HepG2 (cell line): ENCODE measurements at regions not wholly inside any gene's neighbourhood (a gene's known extent, or its start where the extent isn't known, plus 50 kb on each side); places are given as distances from the start of the nearest gene placed in this dataset.

Experiments
- ATAC-seq: fragments of 200-7000 bp; cut with Tn5 transposase; 3 replicates; pipeline ENCODE4 v1.9.1; 2020; ENCODE audit warnings: mild to moderate bottlenecking, moderate library complexity
- BruUV-seq: library from RNA; stranded (reverse); fragments of 400-500 nt; replicated peaks from 2 replicates; lab custom pipeline; 2021; lab: Mats Ljungman, UMichigan
- CTCF ChIA-PET: fragments of 300-600 bp; formaldehyde crosslinking; extraction: SDS; loops from one replicate; lab custom pipeline; 2021; ENCODE audit warnings: low total read pairs, inconsistent platforms, low intra/inter-chr PET ratio; lab: Yijun Ruan, JAX
- POLR2A ChIA-PET: fragments of 350-600 bp; sonication (Branson Sonifier 250); formaldehyde crosslinking; loops from one replicate; lab custom pipeline; 2020; ENCODE audit warnings: antibody characterized with exemption, inconsistent platforms; lab: Yijun Ruan, JAX
- DNase-seq: peaks from one replicate; pipeline ENCODE4 v3.0.0-alpha.2; 2015; ENCODE audit warnings: low spot score
- FAIRE-seq: peaks from 3 replicates; lab custom pipeline; 2011; peaks lifted over from hg19 to GRCh38; lab: Jason Lieb, UNC
- H2AFZ ChIP-seq: one replicate; pipeline ENCODE4 v1.6.1; 2011; ENCODE audit warnings: low read length, inconsistent platforms
- H3K27ac ChIP-seq: fragments of 300-600 bp; 3 replicates; pipeline ENCODE4 v1.8.0; 2011; ENCODE audit warnings: mixed run types, mild to moderate bottlenecking, mixed read lengths, low read length, inconsistent platforms; ENCODE audit not compliant: insufficient read depth; ENCODE audit errors: extremely low read length
- H3K27me3 ChIP-seq, 2 experiments: fragments of 200-600 bp in 1 of 2; 2 replicates in 1 of 2; 3 replicates in 1 of 2; pipeline versions ENCODE4 v1.6.0 to v1.8.0; 2011; ENCODE audit warnings: low read length in 2 of 2, mild to moderate bottlenecking in 2 of 2, moderate library complexity in 2 of 2, inconsistent platforms in 1 of 2; ENCODE audit not compliant: insufficient read depth in 2 of 2, control insufficient read depth in 1 of 2
- H3K36me3 ChIP-seq, 2 experiments: fragments of 200-600 bp in 1 of 2; replicated peaks in 1 of 2; 2 replicates in 1 of 2; 3 replicates in 1 of 2; pipeline versions ENCODE4 v1.5.1 to v1.8.0; 2011; ENCODE audit warnings: low read length in 2 of 2, inconsistent platforms in 1 of 2; ENCODE audit not compliant: insufficient read depth in 2 of 2, control insufficient read depth in 1 of 2
- H3K4me1 ChIP-seq: 2 replicates; pipeline ENCODE4 v1.5.1; 2012; ENCODE audit warnings: low read length, inconsistent platforms; ENCODE audit not compliant: insufficient read depth
- H3K4me2 ChIP-seq: 2 replicates; pipeline ENCODE4 v1.6.0; 2011; ENCODE audit warnings: low read depth, low read length, inconsistent platforms
- H3K4me3 ChIP-seq, 3 experiments: fragments of 200-600 bp in 1 of 3; sonication (generic), shearing (Covaris generic) in 1 of 3; replicated peaks in 1 of 3; 2 replicates each; pipeline ENCODE4 v1.5.1; 2011 to 2016; ENCODE audit warnings: low read length in 3 of 3, inconsistent platforms in 2 of 3, low read depth in 2 of 3, mild to moderate bottlenecking in 2 of 3, control low read depth in 1 of 3, mixed read lengths in 1 of 3; ENCODE audit not compliant: insufficient read depth in 1 of 3
- H3K79me2 ChIP-seq: one replicate; pipeline ENCODE4 v1.6.1; 2011; ENCODE audit warnings: low read length, inconsistent platforms; ENCODE audit not compliant: insufficient read depth
- H3K9ac ChIP-seq: 2 replicates; pipeline ENCODE4 v1.6.0; 2011; ENCODE audit warnings: mild to moderate bottlenecking, low read depth, low read length, inconsistent platforms; ENCODE audit not compliant: insufficient read depth
- H3K9me3 ChIP-seq: 2 replicates; pipeline ENCODE4 v1.5.1; 2012; ENCODE audit warnings: mild to moderate bottlenecking, low read length
- H4K20me1 ChIP-seq: 2 replicates; pipeline ENCODE4 v1.6.0; 2011; ENCODE audit warnings: inconsistent platforms, mild to moderate bottlenecking, low read length, moderate library complexity; ENCODE audit not compliant: insufficient read depth
- BRCA1 ChIP-seq: sonication (generic); formaldehyde crosslinking; IDR thresholded peaks from 2 replicates; pipeline ENCODE4 v1.4.0; 2020; ENCODE audit warnings: missing genetic modification reagents
- DDIT3 ChIP-seq: sonication (generic); formaldehyde crosslinking; IDR thresholded peaks from 2 replicates; pipeline ENCODE4 v1.4.0; 2020; ENCODE audit warnings: mild to moderate bottlenecking, missing genetic modification reagents
- HIVEP1 ChIP-seq: sonication (generic); formaldehyde crosslinking; IDR thresholded peaks from 2 replicates; pipeline ENCODE4 v1.4.0; 2020; ENCODE audit warnings: mild to moderate bottlenecking, missing genetic modification reagents
- JUNB ChIP-seq: sonication (generic); formaldehyde crosslinking; IDR thresholded peaks from 2 replicates; pipeline ENCODE4 v1.8.0; 2022; ENCODE audit warnings: missing genetic modification reagents, mild to moderate bottlenecking, borderline replicate concordance
- KLF11 ChIP-seq: IDR thresholded peaks from 2 replicates; pipeline ENCODE4 v1.6.1; 2016; ENCODE audit warnings: missing compliant biosample characterization
- MIER2 ChIP-seq: IDR thresholded peaks from 2 replicates; pipeline ENCODE4 v1.6.1; 2016; ENCODE audit warnings: missing biosample characterization, missing genetic modification reagents
- MTF2 ChIP-seq: sonication (generic); formaldehyde crosslinking; IDR thresholded peaks from 2 replicates; pipeline ENCODE4 v1.5.0; 2020; ENCODE audit warnings: missing genetic modification reagents, borderline replicate concordance
- RFX1 ChIP-seq: fragments of 450-650 bp; IDR thresholded peaks from 2 replicates; pipeline ENCODE4 v1.6.1; 2017
- SIN3B ChIP-seq: fragments of 150-350 bp; IDR thresholded peaks from 2 replicates; pipeline ENCODE4 v1.6.1; 2014; ENCODE audit warnings: low read length
- SP1 ChIP-seq, 2 experiments: fragments of 450-650 bp in 1 of 2; sonication (generic) in 1 of 2; formaldehyde crosslinking in 1 of 2; IDR thresholded peaks; 2 replicates each; pipeline versions ENCODE4 v1.4.0 to v1.6.1; 2016 to 2020; ENCODE audit warnings: missing genetic modification reagents in 1 of 2
- TAF15 ChIP-seq: fragments of 200-400 bp; formaldehyde crosslinking; IDR thresholded peaks from one replicate; pipeline ENCODE4 v1.6.1; 2018; ENCODE audit warnings: mild to moderate bottlenecking, low read depth, low read length; ENCODE audit not compliant: poor library complexity, severe bottlenecking
- WIZ ChIP-seq: sonication (generic); formaldehyde crosslinking; IDR thresholded peaks from 2 replicates; pipeline ENCODE4 v1.5.1; 2020; ENCODE audit warnings: mild to moderate bottlenecking, missing genetic modification reagents
- ZBTB42 ChIP-seq: sonication (generic); formaldehyde crosslinking; IDR thresholded peaks from 2 replicates; pipeline ENCODE4 v1.5.0; 2020; ENCODE audit warnings: mild to moderate bottlenecking, missing genetic modification reagents
- ZNF256 ChIP-seq: sonication (generic); formaldehyde crosslinking; conservative IDR thresholded peaks from 2 replicates; pipeline ENCODE4 v1.4.0; 2020; ENCODE audit warnings: missing genetic modification reagents
- ZNF580 ChIP-seq: IDR thresholded peaks from 2 replicates; pipeline ENCODE4 v1.6.1; 2016; ENCODE audit warnings: low read depth, borderline replicate concordance
- ZNF766 ChIP-seq: sonication (generic); formaldehyde crosslinking; IDR thresholded peaks from 2 replicates; pipeline ENCODE4 v1.5.0; 2020; ENCODE audit warnings: missing genetic modification reagents, borderline replicate concordance
- ZNF781 ChIP-seq: sonication (generic); formaldehyde crosslinking; IDR thresholded peaks from 2 replicates; pipeline ENCODE4 v1.5.1; 2020; ENCODE audit warnings: borderline replicate concordance, mild to moderate bottlenecking, missing genetic modification reagents; ENCODE audit errors: not compliant biosample characterization
- WGBS: methylation state at CpG from one replicate; pipeline ENCODE4 v1.1.6; 2017; ENCODE audit warnings: low lambda C conversion rate; 5-methylcytosine and 5-hydroxymethylcytosine counted together
- in situ Hi-C: cut with HindIII; loops from 2 replicates; pipeline ENCODE4 v1.10.0; 2017; ENCODE audit warnings: low pct_unique_long_range_greater_than_20kb; ENCODE audit not compliant: extremely low pct_ligation_motif_present
- intact Hi-C: fragments of 100-400 bp; cut with micrococcal nuclease; formaldehyde crosslinking; loops from one replicate; pipeline ENCODE4 v1.10.0; 2022; ENCODE audit not compliant: unreplicated experiment

- intact Hi-C loops: no loop called here
- H3K27ac ChIP-seq: no peak overlapping the region
- CTCF ChIA-PET: no interaction called here
Observed at GRCh38 chr2:168371273-168372019, 84.6 kb upstream of the CERS6 start.

GRCh38 chr2:168373468-168373867, 82.6 kb upstream of the CERS6 start:
- FAIRE-seq: no peak
- in situ Hi-C loops: no loop called here

More at GRCh38 chr2:168371273-168372019, 84.6 kb upstream of the CERS6 start:
- H3K4me2 ChIP-seq: no peak overlapping the region
- H2AFZ ChIP-seq: no peak overlapping the region
- BruUV-seq: no TSS peak
- POLR2A ChIA-PET: no interaction called here
- H3K79me2 ChIP-seq: no peaks in the 10 kb centered on the region
- no peaks in the 10 kb centered on the region for H4K20me1 ChIP-seq
- in situ Hi-C loops: no loop called here
- no peaks in the 10 kb centered on the region for H3K9me3 ChIP-seq
- ATAC-seq (no peak), FAIRE-seq (no peak), DNase-seq (no peak)
- peaks cover 0 to 9% of the 10 kb centered on the region in 2 experiments; a peak in 1 of 5 replicates for H3K27me3 ChIP-seq
- H3K9ac ChIP-seq: no peak overlapping the region
- 0 out of 2 replicates have a peak, but pooled peaks have one; percentile 5 for TF ChIP-seq RFX1
- no peak for TF ChIP-seq ZNF580 (CRISPR knock-in tag)
- H3K36me3 ChIP-seq: no peaks in the 10 kb centered on the region
- WGBS: 0% methylated on average over 4 of the region's 4 CpGs
- no peak overlapping the region for H3K4me3 ChIP-seq
- H3K4me1 ChIP-seq: no peaks in the 10 kb centered on the region

More at GRCh38 chr2:168373468-168373867, 82.6 kb upstream of the CERS6 start:
- Histone ChIP-seq H3K9me3 (no peaks in the 10 kb centered on the region), H3K27me3 (peaks cover 0 to 9% of the 10 kb centered on the region in 2 experiments; a peak in 1 of 5 replicates), H3K4me2 (no peak overlapping the region), H4K20me1 (no peaks in the 10 kb centered on the region), H3K79me2 (no peaks in the 10 kb centered on the region), H3K4me3 (no peak overlapping the region), H2AFZ (no peak overlapping the region), H3K27ac (no peak overlapping the region), H3K9ac (no peak overlapping the region), H3K4me1 (no peaks in the 10 kb centered on the region), H3K36me3 (no peaks in the 10 kb centered on the region)
- no peak for TF ChIP-seq BRCA1 (CRISPR knock-in tag)
- TF ChIP-seq HIVEP1: no peak
- TF ChIP-seq SIN3B: no peak
- TF ChIP-seq MTF2 (CRISPR knock-in tag): no peak
- TF ChIP-seq SP1 (IDR thresholded peaks at IDR 0.05): no peak
- no peak for TF ChIP-seq SP1 (CRISPR knock-in tag; IDR thresholded peaks at IDR 0.05)
- no peak for TF ChIP-seq MIER2 (CRISPR knock-in tag)
- no peak for TF ChIP-seq ZNF256 (CRISPR knock-in tag)
- no peak for TF ChIP-seq ZBTB42
- no peak for TF ChIP-seq ZNF781 (CRISPR knock-in tag)
- no peak for TF ChIP-seq WIZ (CRISPR knock-in tag)
- TF ChIP-seq JUNB: no peak
- TF ChIP-seq KLF11 (CRISPR knock-in tag): no peak
- no peak for TF ChIP-seq TAF15
- TF ChIP-seq ZNF766 (CRISPR knock-in tag): no peak
- no peak for TF ChIP-seq DDIT3 (CRISPR knock-in tag)
- intact Hi-C loops: no loop called here
- BruUV-seq: no TSS peak
- WGBS: 22% methylated on average over 2 of the region's 2 CpGs
- DNase-seq (no peak), ATAC-seq (no peak)
- ChIA-PET CTCF (no interaction called here), POLR2A (no interaction called here)
